ENCODE measurements at regions not wholly inside any gene's neighbourhood (a gene's known extent, or its start where the extent isn't known, plus 50 kb on each side); places are given as distances from the start of the nearest gene placed in this dataset.
"Not testable (repeated sequence)": the region's sequence is repeated elsewhere in the genome, so short reads cannot be mapped to it uniquely, and the experiment has no call there.

GRCh38 chr4:115537387-115537786, 424.0 kb upstream of the NDST4 start:
- DNase-seq, result no peak

GRCh38 chr4:115529126-115529525, 415.7 kb upstream of the NDST4 start:
- DNase-seq, result no peak

DNA sequence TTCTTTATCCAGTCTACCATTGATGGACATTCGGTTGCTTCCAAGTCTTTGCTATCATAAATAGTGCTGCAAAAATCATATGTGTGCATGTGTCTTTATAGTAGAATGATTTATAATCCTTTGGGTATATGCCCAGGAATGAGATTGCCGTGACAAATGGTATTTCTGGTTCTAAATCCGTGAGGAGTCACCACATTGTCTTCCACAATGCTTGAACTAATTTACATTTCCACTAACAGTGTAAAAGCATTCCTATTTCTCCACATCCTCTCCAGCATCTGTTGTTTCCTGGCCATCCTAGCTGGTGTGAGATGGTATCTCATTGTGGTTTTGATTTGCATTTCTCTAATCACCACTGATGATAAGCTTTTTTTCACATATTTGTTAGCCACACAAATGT, 406.1 kb upstream of the NDST4 start:
- DNase-seq, result not testable (repeated sequence)

DNA sequence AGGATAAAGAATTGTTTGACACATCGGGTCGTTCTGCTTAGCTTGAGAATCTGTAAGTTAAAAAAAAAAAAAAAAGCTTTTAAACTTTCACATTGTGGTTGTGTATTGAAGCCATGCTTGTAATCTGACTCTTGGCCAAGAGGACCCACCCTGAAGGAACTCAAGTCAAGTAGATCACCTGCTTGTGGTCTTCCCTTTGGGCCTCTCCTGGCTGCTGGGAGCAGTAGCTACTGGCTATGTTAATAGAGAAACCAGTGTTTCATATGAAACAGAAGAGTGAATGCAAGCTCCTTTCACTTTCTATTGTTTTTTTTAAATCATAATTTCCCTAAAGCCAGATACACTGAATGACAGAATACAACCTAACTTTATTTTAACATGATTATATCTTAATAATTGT, 402.4 kb upstream of the NDST4 start:
- no peak for DNase-seq

- no peak for DNase-seq
Measured at GRCh38 chr4:115515366-115515765, 401.9 kb upstream of the NDST4 start.

DNA sequence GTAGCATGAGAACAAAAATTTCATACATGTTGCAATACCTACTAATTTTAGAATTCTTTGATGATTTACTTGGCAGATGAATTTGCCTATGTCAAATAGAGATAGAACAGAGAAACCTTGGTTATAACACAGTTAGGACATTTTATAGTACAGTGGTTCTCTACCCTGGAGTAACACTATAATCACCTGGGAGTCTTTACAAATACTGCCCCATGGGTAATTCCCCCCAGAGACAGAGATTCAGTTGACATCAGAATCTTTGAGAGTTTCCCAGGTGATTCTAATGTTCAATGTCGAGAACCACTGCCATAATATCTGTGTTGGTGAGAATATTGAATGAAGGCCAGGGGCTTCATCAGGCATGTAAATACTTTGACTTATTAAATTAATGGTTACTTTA, 401.3 kb upstream of the NDST4 start:
- no peak for DNase-seq

GRCh38 chr4:115505326-115505725, 391.9 kb upstream of the NDST4 start:
- DNase-seq, result no peak

GRCh38 chr4:115501656-115502055, 388.2 kb upstream of the NDST4 start:
- DNase-seq, result no peak

DNA sequence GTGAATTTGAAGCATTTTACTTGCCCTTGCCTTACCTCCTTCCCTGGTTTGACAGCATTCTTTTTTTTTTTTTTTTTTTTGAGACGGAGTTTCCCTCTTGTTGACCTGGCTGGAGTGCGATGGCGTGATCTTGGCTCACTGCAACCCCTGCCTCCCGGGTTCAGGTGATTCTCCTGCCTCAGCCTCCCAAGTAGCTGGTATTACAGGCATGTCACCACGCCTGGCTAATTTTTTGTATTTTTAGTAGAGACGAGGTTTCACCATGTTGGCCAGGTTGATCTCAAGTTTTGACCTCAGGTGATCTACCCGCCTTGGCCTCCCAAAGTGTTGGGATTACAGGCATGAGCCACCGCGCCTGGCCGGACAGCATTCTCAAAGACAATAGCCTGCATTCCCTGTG, 380.4 kb upstream of the NDST4 start:
- not testable (repeated sequence) for DNase-seq

- no peak for DNase-seq
Measured at GRCh38 chr4:115491686-115492085, 378.3 kb upstream of the NDST4 start.

- DNase-seq, result no peak
Measured at GRCh38 chr4:115489279-115489678, 375.9 kb upstream of the NDST4 start.

DNA sequence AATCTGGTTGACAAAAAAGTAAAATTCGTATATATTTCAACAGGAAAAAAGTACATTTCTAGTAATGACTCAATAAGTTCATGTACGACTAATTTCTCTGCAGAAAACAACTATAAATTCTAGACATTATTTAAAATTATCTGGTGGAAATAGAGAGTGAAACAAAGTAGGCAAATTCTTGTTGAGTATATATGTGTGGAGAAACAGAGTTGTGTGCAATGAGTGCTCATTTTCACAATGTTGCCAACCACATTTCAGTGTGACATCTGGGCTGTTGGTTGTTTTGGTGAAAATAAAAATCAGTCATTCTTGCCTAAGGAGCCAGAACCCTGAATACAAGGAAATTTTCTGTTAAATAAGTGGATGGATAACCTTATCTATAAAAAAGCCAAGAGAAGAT, 372.0 kb upstream of the NDST4 start:
- no peak for DNase-seq

DNA sequence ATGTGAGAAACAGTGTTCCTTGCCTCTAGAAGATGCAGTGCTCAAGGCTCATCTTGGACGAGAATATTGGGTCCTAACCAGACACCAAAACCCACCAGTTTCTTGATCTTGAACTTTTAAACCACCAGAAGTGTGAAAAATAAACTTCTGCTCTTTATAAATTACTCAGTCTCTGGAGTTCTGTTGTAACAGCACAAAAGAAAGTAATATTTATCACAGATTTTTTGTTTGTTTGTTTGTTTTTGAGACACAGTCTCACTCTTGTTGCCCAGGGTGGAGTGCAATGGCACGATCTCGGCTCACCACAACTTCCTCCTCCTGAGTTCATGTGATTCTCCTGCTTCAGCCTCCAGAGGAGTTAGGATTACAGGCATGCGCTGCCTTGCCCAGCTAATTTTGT, 371.1 kb upstream of the NDST4 start:
- no peak for DNase-seq

DNA sequence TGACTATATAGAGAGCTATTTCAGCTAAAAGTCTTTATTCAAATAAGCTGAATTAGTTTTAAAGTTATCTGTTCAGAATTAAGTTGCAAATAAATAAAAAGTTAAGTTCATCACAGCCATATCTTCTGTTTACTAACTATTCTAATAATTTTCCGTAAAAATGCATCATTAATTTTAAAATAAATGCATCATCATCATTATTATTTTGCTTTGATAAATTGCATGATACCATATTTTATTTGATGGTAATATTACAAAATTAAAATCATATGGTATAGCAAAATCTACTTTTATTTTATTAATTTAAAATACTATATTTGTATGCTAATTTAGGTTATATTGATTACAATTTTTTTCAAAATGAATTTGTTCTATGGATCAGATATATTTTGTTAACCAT, 357.3 kb upstream of the NDST4 start:
- no peak for DNase-seq

DNA sequence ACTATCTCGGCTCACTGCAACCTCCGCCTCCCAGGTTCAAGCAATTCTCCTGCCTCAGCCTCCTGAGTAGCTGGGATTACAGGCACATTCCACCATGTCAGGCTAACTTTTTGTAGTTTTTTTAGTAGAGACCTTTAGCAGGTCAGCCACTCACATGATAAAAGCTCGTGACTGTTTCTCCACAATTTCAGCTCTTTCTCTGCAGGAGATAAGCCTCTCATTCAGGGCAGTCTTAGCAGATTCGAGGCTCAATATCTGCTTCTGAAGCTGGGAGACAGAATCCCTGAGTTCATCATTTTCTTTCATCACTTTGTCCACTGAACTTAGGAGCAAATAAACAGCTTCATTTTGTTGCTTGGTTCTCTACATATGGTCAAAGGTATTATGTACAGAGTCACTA, 345.9 kb upstream of the NDST4 start:
- DNase-seq, result not testable (repeated sequence)

GRCh38 chr4:115456231-115456630, 342.8 kb upstream of the NDST4 start:
- no peak for DNase-seq

DNA sequence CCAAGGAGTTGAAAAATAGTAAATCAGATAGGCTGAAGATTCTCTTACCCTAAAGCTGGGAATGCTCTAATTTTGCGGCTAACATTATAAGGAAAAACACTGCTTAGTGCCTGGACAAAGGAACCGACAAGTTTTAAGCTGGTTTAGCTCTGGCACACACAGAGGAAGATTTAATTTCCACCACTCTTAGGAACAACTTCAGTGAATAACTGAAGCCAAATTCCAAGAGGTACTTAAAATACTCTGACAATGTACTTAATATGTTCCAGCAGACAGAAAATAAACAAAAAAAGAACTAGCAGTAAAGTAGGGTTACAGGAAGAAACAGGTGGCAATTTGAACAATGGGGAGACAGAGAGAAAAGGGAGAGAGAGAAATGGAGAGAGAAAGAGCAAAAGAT, 340.8 kb upstream of the NDST4 start:
- no peak for DNase-seq

DNA sequence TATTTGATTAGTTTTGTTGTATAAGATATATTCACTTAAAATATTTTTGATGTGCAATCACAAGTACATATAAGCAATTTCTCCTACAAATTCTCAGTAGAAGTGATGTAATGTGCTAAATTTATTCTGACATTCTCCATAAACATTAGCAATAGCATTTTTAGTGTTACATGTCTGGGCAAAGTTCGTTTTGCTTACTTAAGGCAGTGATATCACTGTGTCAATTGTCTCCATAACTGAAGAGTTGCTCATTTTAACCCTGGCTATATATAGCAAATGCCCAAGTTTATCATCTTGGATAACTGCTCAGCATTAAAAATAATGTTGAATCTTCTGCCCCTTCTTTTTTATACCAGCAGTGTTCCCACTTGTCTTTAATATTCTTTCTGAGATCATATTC, 340.0 kb upstream of the NDST4 start:
- DNase-seq, result no peak

- DNase-seq, result not testable (repeated sequence)
Measured at GRCh38 chr4:115452229-115452628, 338.8 kb upstream of the NDST4 start.

DNA sequence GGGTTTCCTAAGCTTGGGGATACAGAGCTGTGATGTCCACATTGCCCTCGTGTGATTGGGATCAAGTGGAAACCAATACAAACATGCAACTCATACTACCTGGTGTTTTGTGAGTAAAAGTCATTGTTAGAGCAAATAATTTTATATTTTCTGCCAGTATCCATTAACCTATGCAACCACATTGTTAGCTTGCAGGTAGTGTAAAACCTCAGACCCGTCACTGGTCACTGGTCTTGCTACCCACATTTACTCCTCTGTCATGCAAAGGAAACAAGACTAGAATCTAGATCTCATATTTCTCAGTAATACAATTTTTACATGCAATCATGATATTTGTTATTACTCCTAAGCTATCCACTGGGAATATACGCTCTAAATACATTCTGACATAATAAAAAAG, 324.3 kb upstream of the NDST4 start:
- no peak for DNase-seq

- DNase-seq, result no peak
Measured at GRCh38 chr4:115433491-115433890, 320.1 kb upstream of the NDST4 start.

GRCh38 chr4:115430024-115430423, 316.6 kb upstream of the NDST4 start:
- no peak for DNase-seq

DNA sequence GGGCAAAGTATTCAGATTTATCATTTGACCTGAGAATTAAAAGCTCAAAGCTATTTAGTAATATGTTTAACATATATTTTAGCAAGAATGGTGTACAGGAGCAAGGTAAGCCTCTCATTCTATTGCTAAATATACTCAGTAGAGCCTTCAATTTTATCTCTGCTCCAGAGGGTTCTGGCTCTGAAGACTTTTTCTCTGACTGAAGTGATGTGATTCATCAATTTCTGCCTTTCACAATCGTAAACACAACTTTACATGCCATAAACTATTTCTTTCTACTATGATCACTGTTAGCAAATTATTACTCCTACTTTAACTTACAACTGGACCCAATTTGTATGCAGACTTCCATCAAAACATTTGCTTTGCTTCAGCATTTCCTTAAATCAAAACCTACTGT, 315.0 kb upstream of the NDST4 start:
- DNase-seq, result no peak

GRCh38 chr4:115424852-115425251, 311.4 kb upstream of the NDST4 start:
- no peak for DNase-seq

GRCh38 chr4:115418635-115419396, 305.4 kb upstream of the NDST4 start:
- no peak for DNase-seq

All from HCEC 1CT (cell line).